AG09309 (cell line): ENCODE measurements at regions not wholly inside any gene's neighbourhood (a gene's known extent, or its start where the extent isn't known, plus 50 kb on each side); places are given as distances from the start of the nearest gene placed in this dataset.

ENCODE experiments used
- DNase-seq: peaks from one replicate; pipeline ENCODE4 v3.0.0-alpha.2; 2010; ENCODE audit warnings: low read depth
- H3K4me3 ChIP-seq: 2 replicates; pipeline ENCODE4 v1.5.1; 2011; ENCODE audit warnings: mild to moderate bottlenecking, low read depth, low read length, moderate library complexity; ENCODE audit not compliant: control insufficient read depth
- CTCF ChIP-seq: IDR thresholded peaks from 2 replicates; pipeline ENCODE4 v1.5.1; 2011; ENCODE audit warnings: mild to moderate bottlenecking, low read depth, low read length, inconsistent platforms; ENCODE audit not compliant: insufficient read depth, control insufficient read depth; ENCODE audit errors: missing control alignments

GRCh38 chr1:199194862-199195261, 556.0 kb downstream of the PTPRC start:
- DNase-seq, result no peak
- no peak overlapping the region for H3K4me3 ChIP-seq
- TF ChIP-seq CTCF, result no peak

GRCh38 chr1:199197695-199198094, 558.9 kb downstream of the PTPRC start:
- TF ChIP-seq CTCF, result no peak
- no peak for DNase-seq
- H3K4me3 ChIP-seq, result no peak overlapping the region

- H3K4me3 ChIP-seq, result no peak overlapping the region
- no peak for TF ChIP-seq CTCF
- no peak for DNase-seq
These were observed 563.5 kb downstream of the PTPRC start for GRCh38 chr1:199202331-199202730.

GRCh38 chr1:199204231-199204630, 565.4 kb downstream of the PTPRC start:
- no peak overlapping the region for H3K4me3 ChIP-seq
- TF ChIP-seq CTCF, result no peak
- DNase-seq, result no peak

GRCh38 chr1:199205740-199206441, 567.1 kb downstream of the PTPRC start:
- H3K4me3 ChIP-seq, result no peak overlapping the region
- no peak for TF ChIP-seq CTCF
- DNase-seq, result no peak

GRCh38 chr1:199208847-199209246, 570.0 kb downstream of the PTPRC start:
- no peak for DNase-seq
- no peak overlapping the region for H3K4me3 ChIP-seq
- TF ChIP-seq CTCF, result no peak
